Subcutaneous abdominal adipose tissue (tissue), 5 donors: ENCODE measurements at regions not wholly inside any gene's neighbourhood (a gene's known extent, or its start where the extent isn't known, plus 50 kb on each side); places are given as distances from the start of the nearest gene placed in this dataset.

Experiments
- H3K27ac ChIP-seq: one replicate; pipeline ENCODE4 v1.7.0; 2013; ENCODE audit warnings: low read depth, mild to moderate bottlenecking, inconsistent platforms, low read length, moderate library complexity
- H3K27me3 ChIP-seq, 5 donors: one replicate each; pipeline ENCODE4 v1.7.0; 2013; ENCODE audit warnings: low read length in 5 of 5, inconsistent platforms in 1 of 5; ENCODE audit not compliant: control insufficient read depth in 5 of 5, insufficient read depth in 4 of 5
- H3K36me3 ChIP-seq, 5 donors: one replicate each; pipeline ENCODE4 v1.7.0; 2013; ENCODE audit warnings: low read length in 5 of 5; ENCODE audit not compliant: control insufficient read depth in 5 of 5, insufficient read depth in 5 of 5
- H3K4me1 ChIP-seq, 5 donors: one replicate each; pipeline ENCODE4 v1.7.0; 2013; ENCODE audit warnings: low read length in 5 of 5, mild to moderate bottlenecking in 3 of 5, moderate library complexity in 1 of 5; ENCODE audit not compliant: control insufficient read depth in 5 of 5, insufficient read depth in 5 of 5
- H3K4me3 ChIP-seq, 5 donors: one replicate each; pipeline ENCODE4 v1.7.0; 2013; ENCODE audit warnings: low read length in 5 of 5, low read depth in 1 of 5
- H3K9ac ChIP-seq, 5 donors: one replicate each; pipeline ENCODE4 v1.7.0; 2013; ENCODE audit warnings: low read length in 5 of 5, mild to moderate bottlenecking in 4 of 5, moderate library complexity in 3 of 5
- H3K9me3 ChIP-seq, 5 donors: one replicate each; pipeline ENCODE4 v1.7.0; 2013; ENCODE audit warnings: low read length in 5 of 5; ENCODE audit not compliant: control insufficient read depth in 5 of 5
- donor health status: healthy.
- donor health status: healthy.
- donor health status: healthy.
- donor health status: healthy.
- donor health status: healthy.

DNA sequence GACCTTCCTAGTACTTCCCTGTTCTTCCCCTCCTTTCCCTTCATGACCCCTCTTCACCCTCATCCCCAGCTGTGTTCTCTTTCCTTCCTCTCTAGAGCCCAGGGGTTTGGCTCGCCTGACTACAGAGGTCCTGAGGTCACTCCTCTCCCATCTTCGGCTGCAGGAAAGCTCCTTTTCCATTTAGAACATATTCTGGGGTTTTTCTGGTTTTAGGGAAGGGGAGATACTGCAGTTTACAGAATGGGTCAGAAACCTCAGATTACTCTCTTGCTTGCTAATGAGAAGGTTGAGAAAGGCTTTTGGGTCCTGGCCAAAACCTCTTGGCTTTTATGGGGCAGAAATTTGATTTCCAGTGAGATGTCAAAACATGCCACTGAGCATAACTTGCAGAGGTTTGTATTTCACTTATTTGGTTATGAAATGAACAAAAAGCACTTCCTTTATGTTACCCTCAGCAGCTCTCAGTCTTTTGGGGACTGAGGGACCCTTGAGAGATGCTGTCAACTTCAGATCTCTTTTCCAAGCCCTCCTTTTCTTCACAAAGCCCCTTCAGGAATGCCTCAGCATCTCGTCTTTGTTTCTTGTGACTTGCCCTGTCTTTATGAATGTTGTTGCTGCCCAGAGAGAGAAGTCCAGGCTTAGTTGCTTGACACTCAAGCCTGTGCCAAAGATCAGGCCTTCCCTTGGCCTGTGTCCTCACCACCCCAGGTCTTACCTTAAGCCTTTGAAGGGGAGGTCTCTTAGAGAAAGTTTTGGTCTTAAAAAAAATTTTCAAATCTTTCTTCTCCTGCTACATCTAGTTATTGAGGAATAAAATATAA, 121.7 kb upstream of the TPM1 start:
- H3K4me1 ChIP-seq = peaks cover 4 to 20% (median 15%) of the 10 kb centered on the region in 5 donors
- no peak overlapping the region for H3K27ac ChIP-seq
- no peak overlapping the region for H3K4me3 ChIP-seq
- no peak overlapping the region for H3K9ac ChIP-seq
- no peaks in the 10 kb centered on the region for H3K27me3 ChIP-seq
- H3K9me3 ChIP-seq = no peaks in the 10 kb centered on the region
- H3K36me3 ChIP-seq = no peaks in the 10 kb centered on the region

DNA sequence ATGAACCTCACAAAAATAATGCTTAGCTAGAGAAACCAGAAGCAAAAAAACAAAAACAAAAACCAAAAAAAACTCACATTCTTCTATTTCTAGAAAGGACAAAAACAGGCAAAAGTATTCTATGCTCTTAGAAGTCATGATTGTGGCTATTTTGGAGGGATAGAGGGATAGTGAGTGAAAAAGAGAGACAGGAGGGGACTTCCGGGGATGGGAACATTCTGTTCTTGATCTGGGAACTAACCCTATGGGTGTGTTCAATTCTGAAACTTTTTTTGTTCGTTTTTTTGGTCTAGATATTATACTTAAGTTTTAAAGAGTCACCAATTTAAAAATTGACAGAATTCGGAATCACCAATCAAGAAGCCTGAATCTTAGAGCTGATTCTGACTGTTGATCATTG, 120.0 kb upstream of the TPM1 start:
- Histone ChIP-seq H3K9me3 (no peaks in the 10 kb centered on the region), H3K27me3 (peaks cover 0 to 3% (median 0%) of the 10 kb centered on the region in 5 donors), H3K4me1 (peaks cover 4 to 20% (median 15%) of the 10 kb centered on the region in 5 donors), H3K9ac (no peak overlapping the region), H3K27ac (no peak overlapping the region), H3K36me3 (no peaks in the 10 kb centered on the region), H3K4me3 (no peak overlapping the region)

DNA sequence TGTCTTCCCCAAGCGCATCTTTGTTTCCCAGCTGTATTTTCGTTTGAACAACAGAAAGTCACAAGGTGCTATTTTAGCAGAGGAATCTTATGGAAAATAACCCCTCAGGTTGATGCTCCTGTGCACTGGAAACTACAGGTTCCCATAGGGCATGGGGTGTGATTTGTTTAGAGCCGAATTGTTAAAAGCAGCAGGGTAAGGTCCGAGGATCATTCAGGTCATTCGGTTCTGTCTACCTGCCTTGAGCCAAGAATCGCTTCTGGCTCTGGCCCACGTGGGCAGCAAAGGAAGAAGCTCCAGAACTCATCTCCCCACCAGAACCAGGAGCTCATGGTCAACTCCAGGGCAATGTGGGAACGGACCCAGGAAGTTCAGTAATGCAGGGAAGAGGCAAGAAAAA, 116.7 kb upstream of the TPM1 start:
- no peaks in the 10 kb centered on the region for H3K36me3 ChIP-seq
- H3K9me3 ChIP-seq = no peaks in the 10 kb centered on the region
- no peak overlapping the region for H3K4me3 ChIP-seq
- peaks cover 0 to 7% (median 0%) of the 10 kb centered on the region in 5 donors for H3K27me3 ChIP-seq
- H3K27ac ChIP-seq = no peak overlapping the region
- peaks cover 4 to 24% (median 7%) of the 10 kb centered on the region in 5 donors for H3K4me1 ChIP-seq
- no peak overlapping the region for H3K9ac ChIP-seq

DNA sequence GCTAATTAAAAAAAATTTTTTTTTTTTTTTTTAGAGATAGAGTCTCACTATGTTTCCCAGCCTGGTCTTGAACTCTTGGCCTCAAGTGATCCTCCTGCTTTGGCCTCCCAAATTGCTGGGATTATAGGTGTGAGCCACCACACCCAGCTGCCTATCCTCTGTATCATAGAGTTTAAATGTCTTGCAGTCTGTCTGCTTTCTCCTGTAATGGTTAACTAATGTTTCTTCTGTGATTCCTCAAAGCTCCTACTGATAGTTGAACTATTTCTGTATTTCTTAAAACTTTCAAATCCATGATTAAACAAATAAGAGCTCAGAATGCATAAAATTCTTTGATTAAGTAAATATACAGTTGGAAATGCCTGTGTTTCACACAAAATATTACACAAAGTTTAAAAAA, 115.4 kb upstream of the TPM1 start:
- no peaks in the 10 kb centered on the region for H3K9me3 ChIP-seq
- H3K4me3 ChIP-seq = no peak overlapping the region
- H3K36me3 ChIP-seq = no peaks in the 10 kb centered on the region
- no peak overlapping the region for H3K27ac ChIP-seq
- H3K9ac ChIP-seq = no peak overlapping the region
- H3K27me3 ChIP-seq = peaks cover 0 to 7% (median 0%) of the 10 kb centered on the region in 5 donors
- peaks cover 0 to 15% (median 4%) of the 10 kb centered on the region in 5 donors for H3K4me1 ChIP-seq

DNA sequence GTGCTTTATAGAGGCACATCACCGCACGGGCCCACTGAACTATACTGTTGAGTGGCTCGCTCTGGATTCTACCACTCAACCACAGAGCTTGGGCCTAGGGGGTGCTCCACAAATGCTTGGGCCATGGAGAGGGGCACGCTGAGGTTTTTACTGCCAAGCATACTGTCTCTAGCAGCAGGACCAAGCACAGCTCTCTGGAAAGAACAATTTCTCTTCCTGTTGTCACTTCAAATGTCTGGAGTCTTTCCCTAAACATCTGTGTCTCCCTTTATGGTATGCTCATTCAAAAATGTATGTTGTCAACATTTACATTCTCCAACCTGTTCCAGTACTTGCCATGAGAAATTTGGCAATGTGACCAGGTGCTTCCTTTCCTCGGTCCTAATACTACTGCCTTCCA, 114.7 kb upstream of the TPM1 start:
- peaks cover 0 to 7% (median 0%) of the 10 kb centered on the region in 5 donors for H3K27me3 ChIP-seq

DNA sequence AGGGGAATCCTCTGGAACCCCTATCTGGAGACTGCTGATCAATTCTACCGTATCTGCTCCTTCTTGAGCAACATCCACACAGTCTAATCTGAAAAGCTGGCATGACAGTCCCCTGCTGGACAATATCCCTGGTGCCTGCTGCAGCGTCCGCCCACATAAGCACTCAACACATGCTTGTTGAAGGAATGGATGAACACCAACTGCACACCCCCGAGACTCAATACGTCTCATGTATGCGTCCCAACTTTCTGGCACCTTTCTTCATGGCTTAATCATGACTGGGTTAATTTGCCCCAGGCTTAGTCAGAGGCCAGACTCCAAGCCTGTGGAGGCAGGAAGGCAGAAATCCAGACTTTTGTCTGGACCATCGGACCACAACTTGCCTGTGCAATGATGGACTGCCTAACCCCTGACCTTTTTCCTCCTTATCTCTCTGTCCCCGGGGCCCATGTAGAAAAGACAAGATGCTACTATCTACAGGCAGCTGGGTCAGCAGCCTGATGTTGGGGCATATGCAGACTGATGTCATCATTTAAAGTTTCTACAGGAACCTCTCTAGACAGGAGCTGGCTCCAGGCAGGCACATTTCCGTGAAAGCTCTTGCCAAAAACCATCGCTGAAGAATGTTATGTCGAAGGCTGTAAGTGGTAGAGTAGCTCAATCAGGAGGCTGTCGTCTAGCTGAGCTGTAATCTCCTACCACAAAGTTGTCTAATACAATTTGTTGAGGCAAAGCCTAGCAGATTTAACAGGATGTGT, 114.1 kb upstream of the TPM1 start:
- Histone ChIP-seq H3K36me3 (no peaks in the 10 kb centered on the region), H3K27me3 (peaks cover 0 to 7% (median 0%) of the 10 kb centered on the region in 5 donors)

More for the DNA sequence above, 114.7 kb upstream of the TPM1 start:
- Histone ChIP-seq H3K4me3 (no peak overlapping the region), H3K4me1 (peaks cover 0 to 11% (median 4%) of the 10 kb centered on the region in 5 donors), H3K27ac (no peak overlapping the region), H3K36me3 (no peaks in the 10 kb centered on the region), H3K9me3 (no peaks in the 10 kb centered on the region), H3K9ac (no peak overlapping the region)

DNA sequence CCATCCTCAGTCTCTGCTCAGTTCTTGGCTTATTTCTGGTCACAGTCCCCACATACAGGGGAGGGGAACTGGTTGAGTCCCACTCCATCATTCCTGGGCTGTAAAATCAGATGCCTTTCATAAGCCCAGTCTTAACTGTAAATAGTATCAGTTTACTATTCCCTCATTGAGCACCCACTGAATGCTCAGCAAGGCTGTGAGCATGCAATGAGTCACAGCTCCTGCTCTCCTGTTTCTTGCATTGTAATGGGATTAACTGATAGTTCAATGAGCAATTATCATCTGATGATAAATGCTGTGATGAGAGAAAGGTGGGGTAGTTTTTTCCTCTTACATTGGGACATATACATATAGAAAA, 113.6 kb upstream of the TPM1 start:
- Histone ChIP-seq H3K9me3 (no peaks in the 10 kb centered on the region), H3K36me3 (no peaks in the 10 kb centered on the region), H3K4me3 (no peak overlapping the region), H3K27me3 (peaks cover 0 to 7% (median 0%) of the 10 kb centered on the region in 5 donors), H3K9ac (no peak overlapping the region), H3K27ac (no peak overlapping the region), H3K4me1 (peaks cover 0 to 15% (median 11%) of the 10 kb centered on the region in 5 donors)

More for the DNA sequence above, 114.1 kb upstream of the TPM1 start:
- Histone ChIP-seq H3K9ac (no peak overlapping the region), H3K27ac (no peak overlapping the region), H3K4me3 (no peak overlapping the region), H3K4me1 (peaks cover 0 to 12% (median 8%) of the 10 kb centered on the region in 5 donors), H3K9me3 (no peaks in the 10 kb centered on the region)

DNA sequence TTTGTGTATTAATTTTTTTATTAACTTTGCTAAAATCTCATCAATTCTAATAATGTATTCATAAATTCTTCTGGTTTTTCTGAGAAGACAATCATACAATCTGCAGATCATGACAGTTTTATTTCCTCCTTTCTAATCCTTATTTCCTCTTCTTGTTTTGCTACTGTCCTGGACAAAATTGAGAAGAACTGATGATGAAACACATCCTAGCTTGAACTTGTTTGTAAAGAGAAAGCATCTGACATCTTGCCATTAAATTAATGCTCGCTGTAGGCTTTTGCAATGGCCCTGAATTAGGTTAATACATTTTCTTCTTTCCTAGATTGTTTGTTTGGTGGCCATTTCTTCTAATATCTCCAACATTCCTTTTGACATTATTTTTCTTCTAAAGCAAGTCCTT, 110.9 kb upstream of the TPM1 start:
- no peaks in the 10 kb centered on the region for H3K36me3 ChIP-seq
- no peak overlapping the region for H3K9ac ChIP-seq
- H3K4me3 ChIP-seq = no peak overlapping the region
- no peak overlapping the region for H3K27ac ChIP-seq
- H3K4me1 ChIP-seq = peaks cover 0 to 17% (median 11%) of the 10 kb centered on the region in 5 donors
- H3K9me3 ChIP-seq = no peaks in the 10 kb centered on the region
- H3K27me3 ChIP-seq = peaks cover 0 to 7% (median 0%) of the 10 kb centered on the region in 5 donors

DNA sequence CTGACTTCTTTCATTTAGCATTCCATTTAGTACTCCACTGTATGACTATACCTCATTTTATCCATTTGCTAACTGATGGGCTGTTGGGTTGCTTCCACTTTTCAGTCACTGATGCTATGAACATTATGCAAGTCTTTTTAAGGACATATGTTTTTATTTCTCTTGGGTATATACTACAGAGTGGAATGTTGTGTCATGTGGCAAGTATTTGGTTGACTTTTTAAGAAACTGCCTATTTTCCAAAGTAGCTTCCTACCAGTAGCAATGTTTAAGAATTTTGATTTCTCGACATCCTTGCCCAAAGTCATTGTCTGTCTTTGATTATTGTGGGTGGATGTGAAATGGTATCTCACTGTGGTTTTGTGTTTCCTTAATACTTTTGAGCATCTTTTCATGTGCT, 110.1 kb upstream of the TPM1 start:
- H3K9ac ChIP-seq = no peak overlapping the region
- H3K36me3 ChIP-seq = no peaks in the 10 kb centered on the region
- no peak overlapping the region for H3K4me3 ChIP-seq
- H3K27me3 ChIP-seq = peaks cover 0 to 7% (median 0%) of the 10 kb centered on the region in 5 donors
- no peaks in the 10 kb centered on the region for H3K9me3 ChIP-seq
- peaks cover 0 to 17% (median 11%) of the 10 kb centered on the region in 5 donors for H3K4me1 ChIP-seq
- H3K27ac ChIP-seq = no peak overlapping the region

DNA sequence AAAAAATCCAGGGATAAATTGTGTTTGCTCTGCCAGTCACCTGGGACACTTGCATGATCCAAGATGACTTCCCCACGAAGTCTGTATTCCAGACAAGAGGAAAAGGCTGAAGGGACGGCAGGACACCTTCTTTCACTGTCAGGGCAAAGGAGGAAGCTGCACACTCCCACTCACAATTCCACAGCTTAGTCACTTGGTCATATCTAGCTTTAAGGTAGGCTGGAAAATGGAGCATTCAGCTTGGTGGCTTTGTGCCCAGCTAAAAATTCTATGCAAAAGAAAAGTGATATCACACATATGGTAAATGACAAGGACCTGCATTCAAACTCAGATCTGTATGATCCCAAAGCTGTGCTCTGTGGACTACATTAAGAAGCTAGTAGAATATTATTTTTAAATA, 109.2 kb upstream of the TPM1 start:
- Histone ChIP-seq H3K4me3 (no peak overlapping the region), H3K9me3 (no peaks in the 10 kb centered on the region), H3K27me3 (peaks cover 0 to 7% (median 0%) of the 10 kb centered on the region in 5 donors), H3K9ac (no peak overlapping the region), H3K36me3 (no peaks in the 10 kb centered on the region), H3K27ac (no peak overlapping the region), H3K4me1 (peaks cover 0 to 17% (median 11%) of the 10 kb centered on the region in 5 donors)
